ENCODE measurements at regions not wholly inside any gene's neighbourhood (a gene's known extent, or its start where the extent isn't known, plus 50 kb on each side); places are given as distances from the start of the nearest gene placed in this dataset.
"Not testable (repeated sequence)": the region's sequence is repeated elsewhere in the genome, so short reads cannot be mapped to it uniquely, and the experiment has no call there.

DNA sequence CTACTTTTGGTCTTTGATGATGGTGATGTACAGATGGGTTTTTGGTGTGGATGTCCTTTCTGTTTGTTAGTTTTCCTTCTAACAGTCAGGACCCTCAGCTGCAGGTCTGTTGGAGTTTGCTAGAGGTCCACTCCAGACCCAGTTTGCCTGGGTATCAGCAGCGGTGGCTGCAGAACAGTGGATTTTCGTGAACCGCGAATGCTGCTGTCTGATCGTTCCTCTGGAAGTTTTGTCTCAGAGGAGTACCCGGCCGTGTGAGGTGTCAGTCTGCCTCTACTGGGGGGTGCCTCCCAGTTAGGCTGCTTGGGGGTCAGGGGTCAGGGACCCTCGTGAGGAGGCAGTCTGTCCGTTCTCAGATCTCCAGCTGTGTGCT, 56.6 kb upstream of the TNFAIP8 start:
- ATAC-seq; H3K27ac ChIP-seq; H3K36me3 ChIP-seq; H3K27me3 ChIP-seq; intact Hi-C loops (cut with DNase I); H3K9me3 ChIP-seq; DNase-seq; H3K4me3 ChIP-seq: not testable (repeated sequence)
- peaks cover 15% of the 10 kb centered on the region for H3K4me1 ChIP-seq

DNA sequence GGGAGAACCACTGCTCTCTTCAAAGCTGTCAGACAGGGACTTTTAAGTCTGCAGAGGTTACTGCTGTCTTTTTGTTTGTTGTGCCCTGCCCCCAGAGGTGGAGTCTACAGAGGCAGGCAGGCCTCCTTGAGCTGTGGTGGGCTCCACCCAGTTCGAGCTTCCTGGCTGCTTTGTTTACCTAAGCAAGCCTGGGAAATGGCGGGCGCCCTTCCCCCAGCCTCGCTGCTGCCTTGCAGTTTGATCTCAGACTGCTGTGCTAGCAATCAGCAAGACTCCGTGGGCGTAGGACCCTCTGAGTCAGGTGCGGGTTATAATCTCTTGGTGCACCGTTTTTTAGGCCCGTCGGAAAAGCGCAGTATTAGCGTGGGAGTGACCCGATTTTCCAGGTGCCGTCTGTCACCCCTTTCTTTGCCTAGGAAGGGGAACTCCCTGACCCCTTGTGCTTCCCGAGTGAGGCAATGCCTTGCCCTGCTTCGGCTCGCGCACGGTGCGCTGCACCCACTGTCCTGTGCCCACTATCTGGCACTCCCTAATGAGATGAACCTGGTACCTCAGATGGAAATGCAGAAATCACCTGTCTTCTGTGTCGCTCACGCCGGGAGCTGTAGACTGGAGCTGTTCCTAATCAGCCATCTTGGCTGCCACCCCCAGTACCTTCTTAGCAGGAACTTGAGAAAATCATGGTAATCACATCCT, 56.1 kb upstream of the TNFAIP8 start:
- peak overlapping the region; percentile 21 for H3K4me3 ChIP-seq
- H3K36me3 ChIP-seq; intact Hi-C loops (cut with DNase I); H3K27ac ChIP-seq; ATAC-seq; H3K9me3 ChIP-seq; H3K27me3 ChIP-seq; DNase-seq: not testable (repeated sequence)
- peaks cover 20% of the 10 kb centered on the region for H3K4me1 ChIP-seq

DNA sequence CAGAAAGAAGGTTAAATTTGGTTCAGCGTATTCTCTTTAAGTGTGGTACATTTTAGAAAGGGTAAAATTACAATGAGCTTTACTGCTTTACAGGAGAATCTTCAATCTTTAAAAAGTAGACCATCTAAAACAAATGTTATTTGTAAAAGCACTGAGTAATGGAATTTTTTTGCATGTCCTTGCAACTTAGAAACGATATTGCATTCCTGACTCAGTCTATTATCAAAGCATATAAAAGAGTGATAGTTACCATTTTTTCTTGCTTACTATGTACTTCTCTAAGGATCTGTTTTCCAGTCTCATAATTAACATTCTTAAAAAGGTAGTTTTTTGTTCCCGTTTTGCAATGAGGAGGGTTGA, 55.5 kb upstream of the TNFAIP8 start:
- intact Hi-C loops (cut with DNase I), result no loop called here
- Histone ChIP-seq H3K9me3 (no peaks in the 10 kb centered on the region), H3K4me3 (peak overlapping the region; percentile 21), H3K27me3 (no peaks in the 10 kb centered on the region), H3K27ac (no peak overlapping the region), H3K36me3 (no peaks in the 10 kb centered on the region), H3K4me1 (peaks cover 25% of the 10 kb centered on the region)
- ATAC-seq, result no peak
- no peak for DNase-seq
- TF ChIP-seq, protein P1, sequence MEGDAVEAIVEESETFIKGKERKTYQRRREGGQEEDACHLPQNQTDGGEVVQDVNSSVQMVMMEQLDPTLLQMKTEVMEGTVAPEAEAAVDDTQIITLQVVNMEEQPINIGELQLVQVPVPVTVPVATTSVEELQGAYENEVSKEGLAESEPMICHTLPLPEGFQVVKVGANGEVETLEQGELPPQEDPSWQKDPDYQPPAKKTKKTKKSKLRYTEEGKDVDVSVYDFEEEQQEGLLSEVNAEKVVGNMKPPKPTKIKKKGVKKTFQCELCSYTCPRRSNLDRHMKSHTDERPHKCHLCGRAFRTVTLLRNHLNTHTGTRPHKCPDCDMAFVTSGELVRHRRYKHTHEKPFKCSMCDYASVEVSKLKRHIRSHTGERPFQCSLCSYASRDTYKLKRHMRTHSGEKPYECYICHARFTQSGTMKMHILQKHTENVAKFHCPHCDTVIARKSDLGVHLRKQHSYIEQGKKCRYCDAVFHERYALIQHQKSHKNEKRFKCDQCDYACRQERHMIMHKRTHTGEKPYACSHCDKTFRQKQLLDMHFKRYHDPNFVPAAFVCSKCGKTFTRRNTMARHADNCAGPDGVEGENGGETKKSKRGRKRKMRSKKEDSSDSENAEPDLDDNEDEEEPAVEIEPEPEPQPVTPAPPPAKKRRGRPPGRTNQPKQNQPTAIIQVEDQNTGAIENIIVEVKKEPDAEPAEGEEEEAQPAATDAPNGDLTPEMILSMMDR (IDR thresholded peaks at IDR 0.05), result no peak

DNA sequence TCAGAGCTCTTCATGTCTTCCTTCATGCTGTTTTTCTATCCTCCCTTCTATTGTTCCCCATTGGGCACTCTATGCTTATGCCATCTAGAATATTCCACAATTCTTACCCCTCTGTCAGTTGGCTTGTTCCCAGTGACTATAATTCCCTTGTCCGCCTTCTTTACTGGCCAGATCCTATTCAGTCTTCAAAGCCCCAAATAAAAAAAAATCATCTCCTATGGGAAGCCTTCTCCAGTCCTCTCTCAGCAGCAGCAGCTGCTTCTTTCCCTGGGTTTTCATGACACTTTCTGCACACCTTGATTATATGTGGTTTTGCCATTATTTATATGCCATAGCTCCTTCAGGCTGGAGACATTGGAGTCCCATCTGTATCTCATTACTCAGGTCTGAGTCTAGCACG, 54.6 kb upstream of the TNFAIP8 start:
- no peak overlapping the region for H3K4me3 ChIP-seq
- ATAC-seq (no peak), DNase-seq (no peak)
- no peaks in the 10 kb centered on the region for H3K36me3 ChIP-seq
- no peak overlapping the region for H3K27ac ChIP-seq
- intact Hi-C loops (cut with DNase I), result no loop called here
- H3K9me3 ChIP-seq, result no peaks in the 10 kb centered on the region
- no peaks in the 10 kb centered on the region for H3K27me3 ChIP-seq
- H3K4me1 ChIP-seq, result peaks cover 26% of the 10 kb centered on the region
- TF ChIP-seq, protein P1 (IDR thresholded peaks at IDR 0.05), result no peak

DNA sequence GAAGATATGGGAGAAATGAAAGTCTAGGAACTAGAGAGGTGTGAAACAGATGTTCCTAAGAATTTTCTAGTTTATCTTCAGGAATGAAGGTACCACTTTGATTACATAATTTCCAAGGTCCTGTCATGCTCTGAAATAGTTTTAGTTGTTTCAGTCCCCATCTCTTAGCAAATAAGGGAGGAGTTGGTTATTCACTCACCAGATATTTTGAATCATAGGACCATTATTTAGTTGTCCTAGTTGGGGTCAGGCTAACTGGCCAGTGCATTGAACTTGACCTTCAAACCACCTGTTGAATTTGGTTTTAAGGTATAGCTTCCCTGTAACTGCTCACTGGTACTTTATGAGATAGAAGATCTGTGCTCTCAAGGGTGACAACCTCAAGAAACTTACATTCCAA, 53.9 kb upstream of the TNFAIP8 start:
- intact Hi-C loops (cut with DNase I), result no loop called here
- no peak for DNase-seq
- H3K27me3 ChIP-seq, result no peaks in the 10 kb centered on the region
- no peaks in the 10 kb centered on the region for H3K36me3 ChIP-seq
- H3K4me3 ChIP-seq, result no peak overlapping the region
- TF ChIP-seq, protein P1 (IDR thresholded peaks at IDR 0.05), result no peak
- no peak overlapping the region for H3K27ac ChIP-seq
- H3K4me1 ChIP-seq, result peaks cover 26% of the 10 kb centered on the region
- H3K9me3 ChIP-seq, result no peaks in the 10 kb centered on the region
- ATAC-seq, result no peak

DNA sequence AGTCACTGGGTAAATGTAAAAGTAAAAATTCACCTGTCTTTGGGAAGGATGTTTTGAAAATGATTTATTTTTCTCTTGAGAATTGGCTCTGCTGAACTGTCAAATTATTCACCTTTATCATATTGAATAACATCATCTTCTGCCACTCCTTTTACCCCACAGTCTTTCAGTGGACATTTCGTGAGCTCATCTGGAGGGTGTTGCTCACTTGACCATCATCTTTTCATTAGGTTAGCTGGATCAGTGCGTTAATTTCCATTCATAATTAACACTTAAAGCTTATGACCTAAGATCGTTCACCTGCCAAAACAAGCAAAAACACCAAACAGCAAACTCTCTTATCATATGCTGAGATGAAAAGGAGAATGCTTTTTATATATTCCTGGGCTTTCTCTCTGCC, 53.4 kb upstream of the TNFAIP8 start:
- no peak for ATAC-seq
- Histone ChIP-seq H3K4me1 (peaks cover 26% of the 10 kb centered on the region), H3K36me3 (no peaks in the 10 kb centered on the region), H3K4me3 (no peak overlapping the region), H3K27me3 (no peaks in the 10 kb centered on the region), H3K27ac (no peak overlapping the region), H3K9me3 (no peaks in the 10 kb centered on the region)
- TF ChIP-seq, protein P1 (IDR thresholded peaks at IDR 0.05), result no peak
- no peak for DNase-seq
- intact Hi-C loops (cut with DNase I), result no loop called here

All from upper lobe of right lung (tissue), 1 donor.